Adrenal gland (tissue), 9 donors: ENCODE measurements at regions not wholly inside any gene's neighbourhood (a gene's known extent, or its start where the extent isn't known, plus 50 kb on each side); places are given as distances from the start of the nearest gene placed in this dataset.

ENCODE experiments used
- DNase-seq, 7 donors: peaks; one replicate each; pipeline ENCODE4 v3.0.0-alpha.2; 2019 to 2020
- H3K27ac ChIP-seq, 5 donors: fragments of 200-600 bp; sonication (generic) in 4 of 5; 1 replicate in 3 of 5; 2 replicates in 2 of 5; pipeline versions ENCODE4 v1.5.1 to v1.8.0; 2016 to 2020; ENCODE audit warnings: mild to moderate bottlenecking in 1 of 5
- H3K27me3 ChIP-seq: fragments of 200-600 bp; 2 replicates; pipeline ENCODE4 v1.8.0; 2021
- H3K36me3 ChIP-seq, 2 donors: fragments of 200-600 bp; replicated peaks in 1 of 2; 1 replicate in 1 of 2; 2 replicates in 1 of 2; pipeline versions ENCODE4 v1.5.1 to v1.8.0; 2018 to 2022
- H3K4me1 ChIP-seq, 2 donors: fragments of 200-600 bp; replicated peaks in 1 of 2; 1 replicate in 1 of 2; 2 replicates in 1 of 2; pipeline versions ENCODE4 v1.5.1 to v1.8.0; 2018 to 2021
- H3K4me3 ChIP-seq, 4 donors: fragments of 200-600 bp; sonication (generic) in 3 of 4; one replicate each; pipeline ENCODE4 v1.5.1; 2016 to 2018
- H3K9me3 ChIP-seq, 3 donors: fragments of 200-600 bp; sonication (generic) in 1 of 3; replicated peaks in 1 of 3; 1 replicate in 2 of 3; 2 replicates in 1 of 3; pipeline versions ENCODE4 v1.5.1 to v1.8.0; 2016 to 2021
- CTCF ChIP-seq, 6 experiments: fragments of 450-650 bp in 4 of 6; fragments of 200-600 bp in 2 of 6; sonication (generic) in 1 of 6; IDR thresholded peaks; 1 replicate in 5 of 6; 2 replicates in 1 of 6; pipeline versions ENCODE4 v1.5.1 to v1.8.0; 2016 to 2021; ENCODE audit warnings: antibody characterized with exemption in 6 of 6, mild to moderate bottlenecking in 2 of 6, moderate library complexity in 1 of 6
- POLR2A ChIP-seq, 2 donors: fragments of 450-650 bp; IDR thresholded peaks; one replicate each; pipeline ENCODE4 v1.6.1; 2017; ENCODE audit warnings: antibody characterized with exemption in 2 of 2, mild to moderate bottlenecking in 2 of 2, moderate library complexity in 1 of 2
- WGBS, 4 donors: extraction: QIAGEN DNeasy Blood & Tissue Kit in 2 of 4; methylation state at CpG; one replicate each; pipeline versions ENCODE4 v1.1.5 to v1.1.7; 2013 to 2017; 5-methylcytosine and 5-hydroxymethylcytosine counted together
- intact Hi-C, 2 donors: fragments of 100-400 bp; cut with DNase I; formaldehyde crosslinking; loops; one replicate each; pipeline versions ENCODE4 v1.14.1 to v1.15.0; 2022 to 2023
- donor health status: healthy with polysubstance abuse.
- donor health status: Bipolar disorder and iron deficiency.
- donor health status: DM: yes; HTN: yes; CAD: no.
- donor health status: DM: no; HTN: no; CAD: no.
- donor health status: DM: no; HTN: no; CAD: no.

- Histone ChIP-seq H3K9me3 (no peaks in the 10 kb centered on the region), H3K27ac (no peak overlapping the region), H3K36me3 (no peaks in the 10 kb centered on the region), H3K4me3 (no peak overlapping the region), H3K4me1 (no peaks in the 10 kb centered on the region), H3K27me3 (no peaks in the 10 kb centered on the region)
- intact Hi-C loops, result no loop called here
- DNase-seq, result no peak
- no peak for TF ChIP-seq CTCF (IDR thresholded peaks at IDR 0.05)
- no peak for TF ChIP-seq POLR2A (IDR thresholded peaks at IDR 0.05)
- WGBS, 4 donors, result 88 to 96% (median 92%) methylated on average over 2 of the region's 2 CpGs
Observed at GRCh38 chr5:53257806-53258373, 148.3 kb upstream of the MOCS2 start.

DNA sequence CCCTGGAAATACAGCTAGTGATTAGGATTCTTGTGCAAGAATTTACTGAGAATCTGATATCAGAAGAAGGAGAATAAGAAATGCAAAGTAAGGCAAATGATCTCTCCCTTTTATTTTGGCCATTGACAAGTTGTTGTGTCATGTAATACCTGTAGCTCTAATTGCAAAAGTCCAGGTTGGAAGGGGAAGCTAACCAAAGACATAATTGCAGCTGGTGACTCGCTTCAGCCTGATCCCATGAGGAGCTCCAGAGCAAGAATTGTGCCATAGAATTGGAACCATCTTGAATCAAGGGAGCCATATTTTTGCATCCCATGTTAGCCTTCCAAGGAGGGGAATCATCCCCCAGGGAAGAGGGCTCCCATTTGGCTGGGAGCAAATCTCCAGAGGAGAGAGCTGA lies 149.6 kb upstream of the MOCS2 start:
- intact Hi-C loops, result no loop called here
- no peak for DNase-seq
- H3K4me1 ChIP-seq, result no peaks in the 10 kb centered on the region
- no peaks in the 10 kb centered on the region for H3K36me3 ChIP-seq
- no peak overlapping the region for H3K4me3 ChIP-seq
- H3K27me3 ChIP-seq, result no peaks in the 10 kb centered on the region
- 80 to 97% (median 86%) methylated on average over 1 of the region's 1 CpG for WGBS, 4 donors
- no peak for TF ChIP-seq POLR2A (IDR thresholded peaks at IDR 0.05)
- H3K27ac ChIP-seq, result no peak overlapping the region
- no peaks in the 10 kb centered on the region for H3K9me3 ChIP-seq

DNA sequence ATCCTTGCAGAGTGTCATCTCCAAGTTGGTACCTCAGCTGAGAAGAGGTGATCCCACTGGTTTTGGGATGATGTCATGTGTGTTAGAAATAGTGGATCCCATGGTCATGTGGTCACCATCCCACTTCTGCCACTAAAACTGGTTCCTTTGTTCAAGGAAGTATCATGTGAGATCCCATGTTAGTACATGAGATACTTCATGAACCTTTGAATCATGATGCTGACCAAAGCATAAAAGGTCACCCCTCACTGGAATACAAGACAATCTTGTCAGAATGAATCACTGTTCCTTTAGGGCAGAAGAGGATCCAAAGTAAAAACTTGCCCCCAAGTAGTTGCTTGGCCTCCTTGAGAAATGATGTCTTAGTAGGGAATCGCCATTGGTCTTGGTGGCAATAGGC lies 150.9 kb upstream of the MOCS2 start:
- Histone ChIP-seq H3K4me3 (no peak overlapping the region), H3K9me3 (no peaks in the 10 kb centered on the region), H3K36me3 (no peaks in the 10 kb centered on the region), H3K27ac (no peak overlapping the region), H3K27me3 (no peaks in the 10 kb centered on the region), H3K4me1 (no peaks in the 10 kb centered on the region)
- no peak for TF ChIP-seq POLR2A (IDR thresholded peaks at IDR 0.05)
- no peak for TF ChIP-seq CTCF (IDR thresholded peaks at IDR 0.05)
- 82 to 100% (median 93%) methylated on average over 1 of the region's 1 CpG for WGBS, 4 donors
- DNase-seq, result no peak
- intact Hi-C loops, result no loop called here

- Histone ChIP-seq H3K4me1 (no peaks in the 10 kb centered on the region), H3K27ac (no peak overlapping the region), H3K9me3 (no peaks in the 10 kb centered on the region), H3K36me3 (no peaks in the 10 kb centered on the region), H3K4me3 (no peak overlapping the region), H3K27me3 (no peaks in the 10 kb centered on the region)
- intact Hi-C loops, result no loop called here
- no peak for TF ChIP-seq CTCF (IDR thresholded peaks at IDR 0.05)
- TF ChIP-seq POLR2A (IDR thresholded peaks at IDR 0.05), result no peak
- no peak for DNase-seq
- WGBS, 4 donors, result 73 to 88% (median 78%) methylated on average over 3 of the region's 3 CpGs
Observed at GRCh38 chr5:53261245-53261644, 151.7 kb upstream of the MOCS2 start.

GRCh38 chr5:53262348-53262970 lies 152.9 kb upstream of the MOCS2 start:
- Histone ChIP-seq H3K4me3 (no peak overlapping the region), H3K36me3 (no peaks in the 10 kb centered on the region), H3K27me3 (no peaks in the 10 kb centered on the region), H3K27ac (no peak overlapping the region), H3K9me3 (no peaks in the 10 kb centered on the region), H3K4me1 (peaks cover 0 to 5% of the 10 kb centered on the region in 2 donors)
- 88 to 90% (median 89%) methylated on average over 4 of the region's 4 CpGs for WGBS, 4 donors
- no peak for TF ChIP-seq POLR2A (IDR thresholded peaks at IDR 0.05)
- TF ChIP-seq CTCF (IDR thresholded peaks at IDR 0.05), result peak; percentile 8 to 57 (median 50)
- intact Hi-C loops, result no loop called here
- DNase-seq, result peak in 5 of 7 donors; percentile 26 to 57 (median 48)
